MM.1S (cell line): ENCODE measurements at regions not wholly inside any gene's neighbourhood (a gene's known extent, or its start where the extent isn't known, plus 50 kb on each side); places are given as distances from the start of the nearest gene placed in this dataset.
"Not testable (repeated sequence)": the region's sequence is repeated elsewhere in the genome, so short reads cannot be mapped to it uniquely, and the experiment has no call there.

Experiments
- DNase-seq: peaks from one replicate; pipeline ENCODE4 v3.0.0-alpha.2; 2015
- H2AFZ ChIP-seq: fragments of 300-600 bp; sonication (generic); 2 replicates; pipeline ENCODE4 v1.6.0; 2016; ENCODE audit warnings: antibody characterized with exemption, low read length
- H3F3A ChIP-seq: fragments of 300-600 bp; sonication (generic); 2 replicates; pipeline ENCODE4 v1.6.1; 2016; ENCODE audit warnings: mild to moderate bottlenecking, antibody characterized with exemption, low read length, moderate library complexity, mixed read lengths; ENCODE audit not compliant: insufficient read depth
- H3K27ac ChIP-seq: fragments of 300-600 bp; sonication (generic); 2 replicates; pipeline ENCODE4 v1.5.1; 2016; ENCODE audit warnings: mild to moderate bottlenecking, low read length
- H3K27me3 ChIP-seq: fragments of 300-600 bp; sonication (generic); replicated peaks from 2 replicates; pipeline ENCODE4 v1.6.0; 2016; ENCODE audit warnings: low read length; ENCODE audit not compliant: insufficient read depth
- H3K36me3 ChIP-seq: fragments of 300-600 bp; sonication (generic); replicated peaks from 2 replicates; pipeline ENCODE4 v1.6.1; 2016; ENCODE audit warnings: mild to moderate bottlenecking, low read length, mixed read lengths; ENCODE audit not compliant: insufficient read depth
- H3K4me1 ChIP-seq: fragments of 300-600 bp; sonication (generic); 2 replicates; pipeline ENCODE4 v1.6.1; 2016; ENCODE audit warnings: low read length, mixed read lengths
- H3K4me2 ChIP-seq: fragments of 300-600 bp; sonication (generic); 2 replicates; pipeline ENCODE4 v1.6.0; 2016; ENCODE audit warnings: low read depth, low read length
- H3K4me3 ChIP-seq: fragments of 300-600 bp; sonication (generic); 2 replicates; pipeline ENCODE4 v1.5.1; 2016; ENCODE audit warnings: low read length, mixed read lengths
- H3K79me2 ChIP-seq: fragments of 300-600 bp; sonication (generic); 2 replicates; pipeline ENCODE4 v1.6.1; 2016; ENCODE audit warnings: mixed run types, low read length, mixed read lengths
- H3K9ac ChIP-seq: fragments of 300-600 bp; sonication (generic); 2 replicates; pipeline ENCODE4 v1.6.1; 2016; ENCODE audit warnings: low read length, mixed read lengths
- H3K9me2 ChIP-seq: fragments of 300-600 bp; sonication (generic); replicated peaks from 2 replicates; pipeline ENCODE4 v1.6.1; 2016; ENCODE audit warnings: mild to moderate bottlenecking, low read length, mixed read lengths; ENCODE audit not compliant: insufficient read depth
- H3K9me3 ChIP-seq: fragments of 300-600 bp; sonication (generic); replicated peaks from 2 replicates; pipeline ENCODE4 v1.6.1; 2016; ENCODE audit warnings: mild to moderate bottlenecking, low read length, mixed read lengths; ENCODE audit not compliant: insufficient read depth
- H4K20me1 ChIP-seq: fragments of 300-600 bp; sonication (generic); 2 replicates; pipeline ENCODE4 v1.6.1; 2016; ENCODE audit warnings: mild to moderate bottlenecking, low read length, moderate library complexity, mixed read lengths; ENCODE audit not compliant: insufficient read depth
- EZH2 ChIP-seq: fragments of 300-600 bp; sonication (generic); optimal IDR thresholded peaks from 2 replicates; pipeline ENCODE3; 2017; ENCODE audit warnings: low read depth, mild to moderate bottlenecking, antibody characterized with exemption, low read length, mixed read lengths
- EZH2phosphoT487 ChIP-seq: fragments of 300-600 bp; sonication (generic); IDR thresholded peaks from 2 replicates; pipeline ENCODE4 v1.6.1; 2018; ENCODE audit warnings: antibody characterized with exemption, low read length
- TF ChIP-seq, protein P1 (sequence below): fragments of 300-600 bp; sonication (generic); IDR thresholded peaks from 2 replicates; pipeline ENCODE4 v1.5.1; 2016; ENCODE audit warnings: antibody characterized with exemption, low read length, mixed read lengths

DNA sequence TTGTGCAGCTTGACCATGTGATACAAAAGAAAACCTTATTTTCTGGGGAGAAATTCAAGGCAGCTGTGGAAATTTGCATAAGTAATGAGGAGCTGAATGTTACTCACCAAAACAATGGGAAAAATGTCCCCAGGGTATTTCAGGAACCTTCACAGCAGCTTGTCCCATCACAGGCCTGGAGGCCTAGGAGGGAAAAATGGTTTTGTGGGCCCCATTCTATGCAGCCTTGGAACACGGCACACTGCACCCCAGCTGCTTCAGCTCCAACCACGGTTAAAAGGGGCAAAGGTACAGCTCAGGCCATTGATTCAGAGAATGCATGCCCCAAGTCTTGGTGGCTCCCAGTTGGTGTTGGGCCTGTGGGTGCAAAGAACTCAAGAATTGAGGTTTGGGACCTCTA lies 216.1 kb downstream of the MAGEE1 start:
- no peaks in the 10 kb centered on the region for H3K36me3 ChIP-seq
- TF ChIP-seq, protein P1, sequence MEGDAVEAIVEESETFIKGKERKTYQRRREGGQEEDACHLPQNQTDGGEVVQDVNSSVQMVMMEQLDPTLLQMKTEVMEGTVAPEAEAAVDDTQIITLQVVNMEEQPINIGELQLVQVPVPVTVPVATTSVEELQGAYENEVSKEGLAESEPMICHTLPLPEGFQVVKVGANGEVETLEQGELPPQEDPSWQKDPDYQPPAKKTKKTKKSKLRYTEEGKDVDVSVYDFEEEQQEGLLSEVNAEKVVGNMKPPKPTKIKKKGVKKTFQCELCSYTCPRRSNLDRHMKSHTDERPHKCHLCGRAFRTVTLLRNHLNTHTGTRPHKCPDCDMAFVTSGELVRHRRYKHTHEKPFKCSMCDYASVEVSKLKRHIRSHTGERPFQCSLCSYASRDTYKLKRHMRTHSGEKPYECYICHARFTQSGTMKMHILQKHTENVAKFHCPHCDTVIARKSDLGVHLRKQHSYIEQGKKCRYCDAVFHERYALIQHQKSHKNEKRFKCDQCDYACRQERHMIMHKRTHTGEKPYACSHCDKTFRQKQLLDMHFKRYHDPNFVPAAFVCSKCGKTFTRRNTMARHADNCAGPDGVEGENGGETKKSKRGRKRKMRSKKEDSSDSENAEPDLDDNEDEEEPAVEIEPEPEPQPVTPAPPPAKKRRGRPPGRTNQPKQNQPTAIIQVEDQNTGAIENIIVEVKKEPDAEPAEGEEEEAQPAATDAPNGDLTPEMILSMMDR, result no peak
- TF ChIP-seq EZH2 (no peak), EZH2phosphoT487 (no peak)
- DNase-seq, result no peak
- H3K4me3 ChIP-seq, result no peak overlapping the region
- no peak overlapping the region for H3K9ac ChIP-seq
- H3K9me3 ChIP-seq, result no peaks in the 10 kb centered on the region
- no peaks in the 10 kb centered on the region for H3K4me1 ChIP-seq
- H2AFZ ChIP-seq, result no peak overlapping the region
- H3K27me3 ChIP-seq, result no peaks in the 10 kb centered on the region
- no peaks in the 10 kb centered on the region for H3K9me2 ChIP-seq
- H3K27ac ChIP-seq, result no peak overlapping the region
- no peaks in the 10 kb centered on the region for H4K20me1 ChIP-seq
- no peaks in the 10 kb centered on the region for H3F3A ChIP-seq
- no peaks in the 10 kb centered on the region for H3K79me2 ChIP-seq
- no peak overlapping the region for H3K4me2 ChIP-seq

DNA sequence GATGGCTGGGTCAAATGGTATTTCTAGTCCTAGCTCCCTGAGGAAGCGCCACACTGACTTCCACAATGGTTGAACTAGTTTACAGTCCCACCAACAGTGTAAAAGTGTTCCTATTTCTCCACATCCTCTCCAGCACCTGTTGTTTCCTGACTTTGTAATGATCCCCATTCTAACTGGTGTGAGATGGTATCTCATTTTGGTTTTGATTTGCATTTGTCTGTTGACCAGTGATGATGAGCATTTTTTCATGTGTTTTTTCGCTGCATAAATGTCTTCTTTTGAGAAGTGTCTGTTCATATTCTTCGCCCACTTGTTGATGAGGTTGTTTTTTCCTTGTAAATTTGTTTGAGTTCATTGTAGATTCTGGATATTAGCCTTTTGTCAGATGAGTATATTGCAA lies 223.9 kb downstream of the MAGEE1 start:
- H3K4me3 ChIP-seq, H2AFZ ChIP-seq, H3K27me3 ChIP-seq, H3K9me2 ChIP-seq, H3K27ac ChIP-seq, H3K36me3 ChIP-seq, H3K9me3 ChIP-seq, H3F3A ChIP-seq, H3K4me2 ChIP-seq, DNase-seq, H4K20me1 ChIP-seq, H3K9ac ChIP-seq, H3K79me2 ChIP-seq, H3K4me1 ChIP-seq: not testable (repeated sequence)

DNA sequence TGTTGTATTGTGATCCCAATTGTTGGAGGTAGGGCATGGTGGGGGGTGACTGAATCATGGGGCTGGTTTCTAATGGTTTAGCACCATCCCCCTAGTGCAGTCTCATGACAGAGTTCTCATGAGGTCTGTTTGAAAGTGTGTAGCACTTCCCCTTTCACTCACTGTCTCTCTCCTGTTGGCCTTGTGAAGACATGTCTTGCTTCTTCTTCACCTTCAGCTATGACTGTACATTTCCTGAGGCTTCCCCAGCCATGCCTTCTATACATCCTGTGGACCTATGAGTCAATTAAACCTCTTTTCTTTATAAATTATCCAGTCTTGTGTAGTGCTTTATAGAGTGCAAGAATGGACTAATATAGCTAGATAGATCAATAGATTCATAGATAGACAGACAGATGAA lies 230.0 kb downstream of the MAGEE1 start:
- Histone ChIP-seq H3K4me2 (no peak overlapping the region), H3F3A (no peaks in the 10 kb centered on the region), H3K79me2 (no peaks in the 10 kb centered on the region), H3K4me1 (no peaks in the 10 kb centered on the region), H3K4me3 (no peak overlapping the region), H3K36me3 (no peaks in the 10 kb centered on the region), H4K20me1 (no peaks in the 10 kb centered on the region), H3K9me3 (no peaks in the 10 kb centered on the region), H3K9me2 (no peaks in the 10 kb centered on the region), H2AFZ (no peak overlapping the region), H3K9ac (no peak overlapping the region), H3K27ac (no peak overlapping the region), H3K27me3 (no peaks in the 10 kb centered on the region)
- no peak for DNase-seq
- no peak for TF ChIP-seq EZH2
- TF ChIP-seq EZH2phosphoT487, result no peak
- TF ChIP-seq, protein P1, result no peak
